HG03196 (cell line): ENCODE measurements at regions not wholly inside any gene's neighbourhood (a gene's known extent, or its start where the extent isn't known, plus 50 kb on each side); places are given as distances from the start of the nearest gene placed in this dataset.

Experiments
- ATAC-seq: cut with Tn5 transposase; IDR thresholded peaks from one replicate; pipeline ENCODE4 v1.9.1; 2021; ENCODE audit not compliant: unreplicated experiment

DNA sequence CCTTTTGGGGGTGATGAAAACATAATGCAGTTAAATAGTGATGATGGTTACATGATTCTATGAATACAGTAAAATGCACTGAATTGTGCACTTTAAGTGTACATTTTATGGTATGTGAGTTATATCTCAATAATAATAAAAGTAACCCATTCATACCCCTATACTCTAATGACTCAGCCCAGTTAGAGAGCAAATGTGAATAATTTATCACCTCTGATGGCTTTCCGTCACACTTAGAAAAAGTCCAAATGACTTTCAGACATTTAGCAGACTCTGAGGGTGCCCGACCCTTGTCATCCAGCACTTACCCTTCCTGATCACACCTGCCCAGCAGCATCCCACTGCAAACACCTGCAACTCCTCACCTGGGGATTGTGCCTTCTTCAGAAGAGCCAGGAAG, 148.1 kb upstream of the MAF start:
- ATAC-seq: no peak

DNA sequence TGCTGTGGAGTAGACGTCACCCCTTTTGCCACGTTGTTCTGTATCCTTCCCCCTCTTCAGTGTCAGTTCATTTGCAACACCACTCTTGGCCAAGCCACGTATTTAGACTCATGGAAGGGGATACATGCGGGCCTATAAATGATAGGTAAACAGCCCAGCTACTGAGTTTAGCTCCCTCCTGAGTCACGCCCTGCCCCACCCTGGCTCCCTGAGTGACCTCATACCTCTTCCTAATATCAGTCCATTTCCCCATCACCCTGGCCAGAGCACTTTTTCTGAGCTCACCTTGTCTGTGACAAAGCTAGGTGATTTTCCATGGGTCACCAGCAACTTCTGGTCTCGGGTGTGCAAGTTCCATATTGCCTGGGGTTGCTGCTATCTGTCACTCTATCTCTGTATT, 147.2 kb upstream of the MAF start:
- ATAC-seq: no peak

DNA sequence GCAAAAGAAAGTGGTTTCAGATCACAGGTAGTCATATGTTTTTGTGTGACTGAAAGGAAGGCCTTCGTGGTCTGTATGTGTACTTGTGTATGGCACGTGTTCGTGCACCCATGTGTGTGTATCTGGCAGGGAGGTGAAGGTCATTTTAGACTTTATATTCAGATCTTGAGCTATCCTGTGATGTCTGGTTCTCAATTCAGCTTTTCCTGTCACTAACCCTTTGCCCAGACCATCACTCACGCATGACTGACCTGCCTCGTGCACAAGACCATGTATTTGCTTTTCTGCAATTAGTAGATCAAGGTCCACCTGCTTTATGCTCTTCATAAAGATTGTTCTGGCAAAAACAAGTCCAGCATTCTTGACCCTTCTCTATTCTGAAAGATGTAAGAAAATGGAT, 139.7 kb upstream of the MAF start:
- ATAC-seq: no peak

DNA sequence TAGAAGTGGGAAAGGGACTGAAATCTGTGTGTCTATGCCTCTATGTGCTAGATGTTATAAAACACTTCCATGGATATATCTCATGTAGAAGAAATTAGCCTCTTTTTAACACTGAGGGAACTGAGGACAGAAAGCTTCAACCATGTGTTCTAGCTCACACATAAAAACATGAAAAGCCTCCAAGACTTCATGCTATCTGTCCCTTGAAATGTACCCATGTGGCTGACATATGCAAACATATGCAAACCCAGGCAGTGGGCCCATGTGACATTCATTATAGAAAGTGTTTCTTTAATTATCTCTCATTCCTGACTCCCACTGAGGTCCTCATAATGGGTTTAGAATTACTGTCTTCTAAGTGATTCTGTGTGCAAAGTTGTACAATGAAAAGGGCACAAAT, 134.7 kb upstream of the MAF start:
- ATAC-seq: no peak

DNA sequence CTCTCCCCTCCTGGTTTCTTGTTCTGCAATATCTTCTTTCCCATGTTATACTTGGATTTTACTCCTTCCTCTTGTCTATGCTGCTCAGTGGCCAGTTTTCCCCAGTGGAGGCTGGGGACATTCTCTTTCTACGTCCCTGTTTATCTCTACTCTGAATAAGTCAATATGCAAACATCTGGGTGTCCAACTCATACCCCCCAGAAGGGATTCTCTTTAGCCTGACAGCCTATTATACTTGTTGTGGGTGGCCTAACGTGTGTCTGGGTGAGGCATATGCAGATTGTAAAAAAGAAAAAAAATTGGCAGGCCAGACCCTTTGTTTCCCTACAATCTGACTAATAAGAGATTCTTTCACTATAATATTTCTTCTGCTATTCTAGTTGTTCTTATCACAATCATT, 134.2 kb upstream of the MAF start:
- no peak for ATAC-seq

DNA sequence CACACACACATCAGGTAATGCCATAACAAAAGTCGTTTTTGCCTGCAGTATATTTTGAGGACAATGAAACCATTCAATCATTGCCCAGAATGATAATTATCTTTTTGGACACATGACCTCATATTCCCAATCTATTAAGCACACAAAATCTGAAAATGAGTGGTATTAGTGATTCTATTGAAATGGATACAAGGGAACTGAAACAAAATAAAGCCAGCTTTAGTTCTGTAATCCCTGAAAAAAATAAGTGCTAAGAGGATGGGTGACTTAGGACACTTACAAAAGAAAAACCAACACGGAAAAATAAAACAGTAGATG, 128.3 kb upstream of the MAF start:
- no peak for ATAC-seq

DNA sequence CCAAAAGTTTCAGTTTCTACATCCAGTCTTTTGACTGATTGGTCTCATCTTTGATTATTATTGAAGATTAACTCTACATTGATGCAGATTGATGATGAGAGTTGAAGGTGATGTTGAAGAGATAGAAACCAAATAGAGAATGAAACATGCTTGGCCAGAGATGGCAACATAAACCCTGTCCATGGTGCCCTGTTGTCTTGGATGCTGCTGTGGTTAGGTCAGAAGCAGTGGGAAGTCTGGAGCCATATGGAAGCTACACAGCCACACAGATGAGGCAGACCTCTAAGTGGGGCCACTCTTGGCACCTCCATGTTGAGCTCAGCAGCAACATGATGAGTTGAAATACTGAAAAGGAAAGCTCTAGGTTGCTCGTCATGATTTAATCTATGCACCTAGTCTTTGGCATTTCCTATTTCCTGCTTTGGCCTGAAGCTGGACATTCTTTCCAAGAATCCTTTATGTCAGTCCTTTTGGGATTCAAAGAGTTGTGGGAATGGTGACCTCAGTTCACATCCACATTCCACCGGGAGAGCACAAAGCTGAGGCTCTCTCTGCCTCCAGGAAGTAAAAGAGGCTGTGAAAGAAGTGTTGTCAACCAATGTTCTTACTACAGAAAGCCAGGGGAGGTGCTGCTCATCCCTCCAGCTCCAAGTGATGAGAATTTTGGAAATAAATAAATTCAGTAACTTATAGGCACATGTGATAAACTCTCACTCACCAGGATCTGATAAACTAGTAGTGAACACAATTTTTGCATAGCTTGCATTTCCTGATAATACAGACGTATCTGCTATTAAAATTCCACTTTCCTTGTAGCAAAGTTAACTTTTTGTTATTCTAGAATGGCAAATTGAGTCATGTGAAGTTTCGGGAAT, 127.7 kb upstream of the MAF start:
- ATAC-seq: no peak

DNA sequence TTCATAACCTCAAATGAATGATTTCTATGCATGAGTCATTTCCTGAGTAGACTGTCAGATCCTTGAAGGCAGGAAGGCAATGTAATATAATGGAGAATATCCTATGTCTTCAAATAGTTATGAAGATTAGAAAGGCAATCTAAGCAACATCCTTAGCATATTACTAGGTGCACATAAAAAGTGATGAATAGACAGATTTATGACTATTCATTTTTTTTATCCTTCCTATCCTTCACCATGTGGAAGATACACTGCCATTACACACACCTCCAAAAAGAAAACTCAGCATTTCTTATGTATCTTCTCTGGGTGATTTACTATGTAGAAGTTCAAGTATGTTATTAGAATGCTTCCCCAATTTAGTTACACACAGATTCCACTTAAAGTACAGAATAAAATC, 126.4 kb upstream of the MAF start:
- no peak for ATAC-seq

DNA sequence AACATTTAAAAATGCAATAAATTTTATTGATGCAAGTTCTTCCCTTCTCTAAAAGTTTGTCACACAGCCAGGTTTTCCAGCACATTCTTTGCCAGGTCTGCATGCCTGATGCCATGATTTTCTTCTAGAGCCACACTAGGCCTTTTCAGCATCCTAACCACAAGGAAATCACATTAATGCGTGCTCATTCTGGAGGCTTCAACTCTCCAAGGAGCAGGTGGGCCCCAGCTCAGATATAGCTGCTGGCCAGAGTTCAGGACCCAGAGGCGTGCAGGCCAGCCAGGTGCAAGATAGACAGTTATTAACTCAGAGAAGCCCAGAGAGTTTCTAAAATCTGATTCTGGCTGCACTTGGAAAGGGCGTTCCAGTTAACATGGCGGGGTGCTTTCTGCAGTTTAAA, 124.5 kb upstream of the MAF start:
- no peak for ATAC-seq

DNA sequence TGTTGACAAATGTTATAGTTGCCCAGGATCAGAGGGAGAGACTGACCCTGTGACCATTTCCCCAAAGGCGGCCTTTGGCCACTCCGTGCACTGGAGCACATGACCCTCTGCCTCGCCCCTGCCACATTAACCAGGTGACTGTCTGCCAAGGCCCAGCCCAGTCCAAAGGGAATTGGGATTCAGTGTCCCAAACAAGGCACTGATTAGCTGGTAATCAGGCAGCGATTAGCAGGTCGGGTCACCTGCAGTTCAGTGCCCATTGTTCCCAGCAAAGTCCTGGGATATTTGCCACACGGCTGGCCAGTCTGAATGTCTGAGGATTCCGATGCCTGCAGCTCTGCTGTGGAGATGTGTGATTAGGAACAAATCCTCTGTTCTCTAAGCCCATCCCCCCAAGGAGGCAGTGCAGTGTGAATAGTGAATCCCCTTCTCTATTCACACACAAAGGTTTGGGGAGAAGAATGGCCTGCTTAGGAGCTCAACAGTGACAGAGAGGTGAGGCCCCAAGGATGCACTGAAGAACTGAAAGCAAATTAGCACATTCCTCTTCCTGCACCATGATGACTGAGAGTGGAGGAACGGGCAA, 123.1 kb upstream of the MAF start:
- no peak for ATAC-seq

DNA sequence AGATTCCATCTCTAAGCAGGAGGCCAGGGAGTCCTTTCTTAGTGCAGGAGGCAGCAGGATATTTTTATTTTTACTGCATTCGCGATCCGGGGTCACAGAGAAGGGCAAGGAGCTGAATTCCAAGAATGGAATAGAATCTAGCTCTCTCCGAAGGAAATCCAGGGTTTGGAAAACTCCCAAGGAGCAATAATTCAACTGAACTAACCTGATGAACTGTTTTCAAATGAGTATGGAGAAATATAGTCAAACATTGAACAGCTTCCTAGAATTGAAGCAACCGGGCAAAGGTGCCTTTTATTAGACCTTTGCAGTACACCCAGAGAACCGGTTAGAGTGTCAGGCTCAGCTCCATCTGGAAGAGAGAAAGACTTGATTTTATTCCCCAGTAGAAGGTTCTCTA, 120.7 kb upstream of the MAF start:
- no peak for ATAC-seq

DNA sequence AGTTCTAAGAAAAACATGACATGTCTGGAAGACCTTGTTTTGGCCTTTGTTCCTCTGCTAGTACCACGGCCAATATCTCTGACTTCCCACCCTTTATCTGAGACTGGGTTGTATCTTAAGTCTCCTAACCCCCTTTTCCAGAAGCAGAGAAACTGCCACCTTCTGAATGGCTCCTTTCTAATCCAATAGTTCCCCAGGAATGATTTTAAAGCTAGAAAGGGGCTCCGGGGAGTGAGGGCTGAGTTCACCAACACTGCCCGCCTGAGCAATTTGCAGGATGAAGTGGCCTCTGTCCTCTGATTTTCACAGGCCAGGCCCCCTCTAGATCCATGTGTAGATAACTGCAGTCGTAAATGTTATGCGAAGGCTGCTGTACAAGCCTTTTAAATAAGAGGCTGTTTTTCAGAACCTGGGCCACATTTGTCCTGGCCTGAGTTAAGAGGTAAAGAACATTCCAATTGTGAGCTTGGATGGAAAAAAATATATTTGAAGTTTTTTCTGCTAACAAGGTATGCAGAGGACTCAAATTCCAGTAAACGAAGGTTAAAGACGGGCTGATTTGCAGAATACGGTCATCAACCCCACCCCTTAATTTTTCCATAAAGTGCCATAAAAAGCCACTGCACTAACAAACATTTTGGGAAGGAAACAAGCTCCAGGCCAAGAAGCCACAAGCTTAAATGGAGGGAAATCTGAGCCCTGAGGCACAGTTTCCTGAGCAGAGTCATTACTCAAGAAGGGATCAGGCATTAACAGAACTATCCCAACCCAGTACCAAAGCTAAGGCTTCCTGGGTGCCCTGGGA, 117.0 kb upstream of the MAF start:
- no peak for ATAC-seq

DNA sequence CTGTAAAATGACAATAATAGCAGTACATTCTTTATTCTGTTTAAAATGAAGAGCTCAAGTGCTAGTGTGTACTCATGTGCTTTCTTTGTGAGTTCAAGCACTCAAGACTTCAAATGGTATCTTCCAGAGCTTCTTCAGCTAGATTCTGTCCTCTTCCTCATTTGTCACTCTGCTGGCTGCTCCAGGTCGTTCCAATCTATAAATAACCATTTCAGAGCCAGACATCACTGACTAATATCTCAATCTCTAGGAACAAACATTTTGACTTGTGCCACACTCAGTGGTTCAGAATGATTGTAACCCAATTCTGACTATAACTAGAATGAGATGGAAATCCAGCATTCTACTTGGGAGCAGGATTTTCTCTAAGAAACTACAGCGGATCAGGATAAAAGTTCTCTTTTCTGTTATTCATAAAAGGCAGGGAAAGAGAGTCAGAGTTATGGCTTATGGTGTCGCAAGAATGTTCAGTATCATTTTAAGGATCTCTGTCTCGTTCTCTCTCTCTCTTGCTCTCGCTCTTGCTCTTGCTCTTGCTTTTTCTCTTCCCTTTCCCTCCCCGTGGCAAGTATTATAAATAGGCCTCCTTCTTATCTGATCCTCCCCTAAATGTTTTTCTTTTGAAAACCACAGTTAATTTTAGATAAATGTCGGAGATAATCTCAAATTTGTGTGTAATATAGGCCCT, 116.3 kb upstream of the MAF start:
- ATAC-seq: no peak

DNA sequence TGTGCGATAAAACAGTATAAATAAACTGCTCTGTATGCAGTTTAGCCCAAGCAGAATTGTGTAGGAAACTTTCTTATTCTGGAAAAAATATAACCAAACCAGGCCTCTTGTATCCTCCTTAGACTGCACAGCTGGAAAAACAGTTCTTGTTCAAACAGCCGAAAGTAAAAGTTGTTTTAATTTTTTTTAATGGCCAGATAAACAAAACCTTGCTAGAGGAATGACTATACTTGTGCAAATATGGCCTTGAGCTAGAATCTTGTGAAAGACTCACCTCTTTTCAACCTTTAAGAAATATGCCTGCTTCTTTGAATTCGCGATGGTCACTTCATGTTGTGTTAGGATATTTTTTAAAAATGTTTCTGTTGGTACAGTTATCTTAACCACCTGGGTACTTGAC, 114.5 kb upstream of the MAF start:
- ATAC-seq: no peak

DNA sequence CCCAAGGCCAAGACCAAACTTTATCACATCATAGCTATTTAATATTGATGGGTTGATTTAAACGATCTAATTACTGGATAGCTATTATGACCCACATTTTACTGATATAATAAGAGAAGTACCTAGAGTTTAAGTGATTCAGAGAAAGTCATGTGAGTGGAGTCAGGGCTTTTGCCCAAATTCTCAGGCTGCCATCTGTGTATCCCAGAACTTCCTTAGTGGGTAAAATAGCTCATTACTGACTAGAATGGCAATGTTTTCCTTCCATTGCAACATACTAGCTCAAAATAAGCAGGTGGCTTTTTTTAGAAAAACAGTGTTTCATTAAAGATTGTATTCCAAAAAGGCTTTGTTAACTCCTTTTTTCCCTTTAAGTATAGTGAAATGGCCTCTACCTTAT, 113.9 kb upstream of the MAF start:
- no peak for ATAC-seq

DNA sequence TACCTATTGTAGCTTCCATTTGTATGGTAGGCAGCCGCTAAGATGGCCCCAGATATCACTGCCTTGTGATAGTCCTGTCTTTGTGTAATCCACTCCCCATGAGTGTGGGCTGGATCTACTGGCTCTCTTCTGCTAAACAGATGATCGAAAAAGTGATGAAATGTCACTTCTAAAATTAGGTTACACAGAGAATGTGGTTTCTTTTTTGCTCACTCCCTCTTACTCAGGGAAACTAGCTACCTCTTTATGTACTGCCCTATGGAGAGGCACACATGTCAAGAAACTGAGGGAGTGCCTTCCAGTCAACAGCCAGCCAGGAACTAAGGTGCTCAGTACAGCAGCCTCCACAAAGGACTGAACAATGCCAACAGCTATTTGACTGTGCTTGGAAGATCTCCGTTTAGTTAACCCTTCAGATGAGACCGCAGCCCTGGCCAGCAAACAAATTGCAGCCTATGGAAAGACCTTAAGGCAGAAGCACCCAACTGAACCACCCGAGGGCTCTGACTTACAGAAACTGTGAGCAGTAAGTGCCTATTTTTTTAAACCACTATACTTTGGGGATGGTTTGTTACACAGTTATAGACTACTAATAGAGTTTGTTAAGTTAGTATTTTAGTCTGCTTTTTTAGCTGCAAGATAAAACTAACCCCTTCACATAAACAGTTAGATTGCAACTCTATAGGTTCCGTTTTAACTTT, 113.2 kb upstream of the MAF start:
- no peak for ATAC-seq

DNA sequence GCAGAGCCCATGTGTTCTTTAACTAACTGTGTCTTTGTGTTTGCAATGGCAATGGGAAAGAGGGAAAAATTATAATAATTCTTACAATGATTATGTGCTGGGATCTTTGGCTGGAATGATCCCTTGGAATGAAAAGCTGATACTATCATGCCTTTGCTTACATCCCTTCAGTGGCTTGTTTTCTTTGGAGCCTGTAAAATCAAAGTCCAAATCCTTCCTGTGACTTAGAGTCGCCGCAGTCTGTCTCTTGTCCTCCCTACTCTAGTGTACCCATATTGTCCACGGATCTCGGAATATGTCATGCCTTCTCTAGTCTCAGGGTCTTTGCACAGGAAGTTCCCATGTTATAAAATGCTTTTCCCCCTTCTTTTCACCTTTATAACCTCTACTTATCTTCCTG, 111.7 kb upstream of the MAF start:
- ATAC-seq: no peak

DNA sequence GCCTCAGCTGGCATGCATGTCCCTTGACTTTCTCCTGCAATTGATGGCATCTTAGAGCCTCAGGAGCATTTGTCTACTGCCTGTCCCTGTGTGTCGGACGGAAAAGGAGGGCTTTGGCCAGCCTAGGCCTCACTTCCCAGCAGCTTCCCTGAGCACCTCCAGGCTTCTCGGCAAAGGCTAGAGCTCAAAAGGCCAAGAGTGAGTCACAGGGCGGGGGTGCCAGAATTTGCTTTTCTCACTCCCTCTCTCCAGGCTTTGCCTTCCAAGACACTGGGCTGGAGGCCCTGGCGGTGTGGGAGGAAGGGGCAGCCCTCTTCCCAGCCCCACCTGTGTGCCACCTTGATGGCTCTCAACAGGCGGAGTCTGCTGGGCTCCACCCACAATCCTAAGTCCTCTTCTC, 107.3 kb upstream of the MAF start:
- ATAC-seq: no peak

DNA sequence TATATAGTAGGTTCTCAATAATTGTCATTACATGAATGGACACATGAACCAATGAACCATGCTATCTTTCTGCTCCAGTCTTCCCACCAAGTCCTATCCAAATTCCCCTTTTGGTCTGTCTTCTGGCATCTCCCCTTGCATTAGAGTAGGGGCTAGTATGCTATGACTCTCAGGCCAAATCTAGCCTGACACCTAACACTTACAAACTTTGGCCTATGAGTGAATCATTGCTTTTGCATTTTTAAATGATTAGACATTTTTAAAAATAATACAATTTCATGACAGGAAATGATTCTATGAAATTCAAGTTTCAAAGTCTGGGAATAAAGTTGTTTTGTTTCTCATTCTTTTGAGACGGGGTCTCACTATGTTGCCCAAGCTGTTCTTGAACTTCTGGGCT, 102.5 kb upstream of the MAF start:
- no peak for ATAC-seq

DNA sequence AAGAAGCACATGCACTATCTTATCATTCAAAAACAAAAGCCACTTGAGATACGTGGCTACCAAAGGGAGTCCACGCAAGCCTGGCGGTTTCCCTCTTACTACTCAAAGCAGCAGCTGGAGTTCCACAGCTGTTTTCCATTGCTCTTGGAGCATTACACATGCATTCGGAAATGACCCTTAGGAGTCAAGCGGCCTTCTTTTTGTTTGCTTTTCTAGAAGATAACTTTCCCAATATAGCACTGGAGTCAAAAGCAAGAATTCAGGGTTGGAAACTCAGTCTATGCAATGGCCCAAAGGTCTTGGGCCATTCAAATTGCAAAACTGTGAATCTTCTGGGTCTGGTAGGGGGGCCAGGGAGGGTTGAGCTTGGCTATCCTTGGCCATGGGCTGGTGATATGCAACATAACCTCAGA, 97.8 kb upstream of the MAF start:
- no peak for ATAC-seq

DNA sequence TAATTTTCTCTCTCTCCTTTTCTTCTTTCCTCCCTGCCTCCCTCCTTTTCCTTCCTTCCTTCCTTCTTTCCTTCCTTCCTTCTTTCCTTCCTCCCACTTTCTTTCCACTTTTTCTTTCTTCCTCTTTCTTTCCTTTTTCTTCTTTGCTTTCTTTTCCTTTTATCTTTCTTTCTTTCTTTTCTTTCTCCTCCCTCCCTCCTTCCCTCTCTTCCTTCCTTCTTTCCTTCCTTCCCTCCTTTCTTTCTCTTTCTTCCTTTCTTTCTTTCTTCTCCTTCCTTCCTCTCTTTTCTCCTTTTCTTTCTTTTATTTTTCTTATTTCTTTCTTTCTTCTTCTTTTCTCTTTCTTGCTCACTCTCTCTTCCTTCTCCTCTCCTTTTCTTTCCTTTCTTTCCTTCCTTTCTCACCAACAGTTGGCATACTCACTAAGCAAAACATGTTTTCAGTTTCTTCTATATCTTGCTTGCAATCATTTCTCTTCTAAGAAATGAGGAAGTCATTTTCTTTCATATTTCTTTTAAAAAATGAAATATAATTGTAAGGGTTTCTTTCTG, 97.1 kb upstream of the MAF start:
- ATAC-seq: no peak
